ENCODE measurements at regions not wholly inside any gene's neighbourhood (a gene's known extent, or its start where the extent isn't known, plus 50 kb on each side); places are given as distances from the start of the nearest gene placed in this dataset.

- H3K27ac ChIP-seq (ENCODE audit: low read length) = no peak overlapping the region
- H3K4me1 ChIP-seq (ENCODE audit: insufficient read depth, low read length) = no peaks in the 10 kb centered on the region
- no peak for ATAC-seq (ENCODE audit: insufficient read depth, low read depth)
- no peak overlapping the region for H2AFZ ChIP-seq (ENCODE audit: low read depth, low read length)
- H3K79me2 ChIP-seq (ENCODE audit: insufficient read depth, low read length) = no peaks in the 10 kb centered on the region
- no peak overlapping the region for H3K4me3 ChIP-seq (ENCODE audit: low read depth in 1 of 2, low read length in 2 of 2)
- H3K36me3 ChIP-seq (ENCODE audit: insufficient read depth, low read length) = no peaks in the 10 kb centered on the region
- TF ChIP-seq EZH2 (IDR thresholded peaks at IDR 0.05; ENCODE audit: borderline replicate concordance, low read depth, low read length, severe bottlenecking) = no peak
- TF ChIP-seq, protein P1, sequence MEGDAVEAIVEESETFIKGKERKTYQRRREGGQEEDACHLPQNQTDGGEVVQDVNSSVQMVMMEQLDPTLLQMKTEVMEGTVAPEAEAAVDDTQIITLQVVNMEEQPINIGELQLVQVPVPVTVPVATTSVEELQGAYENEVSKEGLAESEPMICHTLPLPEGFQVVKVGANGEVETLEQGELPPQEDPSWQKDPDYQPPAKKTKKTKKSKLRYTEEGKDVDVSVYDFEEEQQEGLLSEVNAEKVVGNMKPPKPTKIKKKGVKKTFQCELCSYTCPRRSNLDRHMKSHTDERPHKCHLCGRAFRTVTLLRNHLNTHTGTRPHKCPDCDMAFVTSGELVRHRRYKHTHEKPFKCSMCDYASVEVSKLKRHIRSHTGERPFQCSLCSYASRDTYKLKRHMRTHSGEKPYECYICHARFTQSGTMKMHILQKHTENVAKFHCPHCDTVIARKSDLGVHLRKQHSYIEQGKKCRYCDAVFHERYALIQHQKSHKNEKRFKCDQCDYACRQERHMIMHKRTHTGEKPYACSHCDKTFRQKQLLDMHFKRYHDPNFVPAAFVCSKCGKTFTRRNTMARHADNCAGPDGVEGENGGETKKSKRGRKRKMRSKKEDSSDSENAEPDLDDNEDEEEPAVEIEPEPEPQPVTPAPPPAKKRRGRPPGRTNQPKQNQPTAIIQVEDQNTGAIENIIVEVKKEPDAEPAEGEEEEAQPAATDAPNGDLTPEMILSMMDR (IDR thresholded peaks at IDR 0.05; ENCODE audit: borderline replicate concordance, extremely low read depth, low read length, poor library complexity, severe bottlenecking) = no peak
- H3K27me3 ChIP-seq (ENCODE audit: insufficient read depth, low read length, poor library complexity) = peaks cover 2% of the 10 kb centered on the region
- no peak overlapping the region for H3K4me2 ChIP-seq (ENCODE audit: insufficient read depth, low read length)
- H3K9me3 ChIP-seq (ENCODE audit: insufficient read depth, low read length, severe bottlenecking) = no peaks in the 10 kb centered on the region
- peaks cover 2% of the 10 kb centered on the region; the same call in 1 of the 2 replicates for H4K20me1 ChIP-seq (ENCODE audit: insufficient read depth, low read length)
- no peak for DNase-seq
- H3K9ac ChIP-seq (ENCODE audit: low read depth, low read length) = no peak overlapping the region
These were observed 116.5 kb upstream of the ALDH1A3 start for GRCh38 chr15:100762913-100763834.

GRCh38 chr15:100763835-100764750, 115.5 kb upstream of the ALDH1A3 start:
- no peak overlapping the region for H3K4me2 ChIP-seq (ENCODE audit: insufficient read depth, low read length)
- no peak for DNase-seq

DNA sequence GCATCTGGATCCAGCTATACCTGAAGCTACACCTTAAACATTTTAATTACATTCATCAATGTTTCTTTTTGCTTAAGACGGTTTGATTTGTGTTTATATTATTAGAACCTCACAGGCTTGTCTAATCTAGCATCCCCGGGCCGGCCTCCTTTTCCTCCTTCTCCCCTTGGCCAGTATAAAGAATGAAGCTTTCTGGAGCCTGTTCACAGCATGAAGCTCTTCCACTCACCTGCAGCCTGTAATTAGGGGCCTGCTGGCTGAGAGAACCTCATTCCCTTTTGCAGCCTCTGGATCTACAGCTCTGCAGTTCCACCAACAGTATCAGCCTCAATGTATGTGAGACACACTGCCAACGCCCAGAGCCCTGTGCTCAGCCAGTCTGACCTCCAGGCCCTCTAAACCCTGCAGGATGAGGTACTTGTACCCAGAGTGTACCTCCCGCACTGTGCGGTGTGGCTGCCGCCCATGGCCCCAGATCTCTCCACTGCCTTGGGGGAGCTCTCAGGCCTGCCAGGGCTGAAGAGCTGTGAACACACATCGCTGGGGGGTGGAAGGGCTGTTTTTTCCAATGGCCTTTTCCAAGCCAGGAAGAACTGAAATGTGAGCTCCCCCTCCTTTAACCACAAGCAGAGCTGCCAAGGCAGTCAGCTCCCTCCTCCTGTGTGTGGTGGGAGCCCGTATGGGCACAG, 114.7 kb upstream of the ALDH1A3 start:
- peaks cover 2% of the 10 kb centered on the region; the same call in 1 of the 2 replicates for H4K20me1 ChIP-seq (ENCODE audit: insufficient read depth, low read length)

More at GRCh38 chr15:100763835-100764750, 115.5 kb upstream of the ALDH1A3 start:
- Histone ChIP-seq H3K4me3 (ENCODE audit: low read depth in 1 of 2, low read length in 2 of 2) (no peak overlapping the region), H2AFZ (ENCODE audit: low read depth, low read length) (no peak overlapping the region), H3K4me1 (ENCODE audit: insufficient read depth, low read length) (no peaks in the 10 kb centered on the region), H3K27ac (ENCODE audit: low read length) (no peak overlapping the region), H3K9me3 (ENCODE audit: insufficient read depth, low read length, severe bottlenecking) (no peaks in the 10 kb centered on the region), H4K20me1 (ENCODE audit: insufficient read depth, low read length) (peaks cover 2% of the 10 kb centered on the region; the same call in 1 of the 2 replicates), H3K36me3 (ENCODE audit: insufficient read depth, low read length) (no peaks in the 10 kb centered on the region), H3K27me3 (ENCODE audit: insufficient read depth, low read length, poor library complexity) (peaks cover under 1% of the 10 kb centered on the region), H3K9ac (ENCODE audit: low read depth, low read length) (no peak overlapping the region), H3K79me2 (ENCODE audit: insufficient read depth, low read length) (no peaks in the 10 kb centered on the region)
- no peak for ATAC-seq (ENCODE audit: insufficient read depth, low read depth)
- no peak for TF ChIP-seq EZH2 (IDR thresholded peaks at IDR 0.05; ENCODE audit: borderline replicate concordance, low read depth, low read length, severe bottlenecking)
- TF ChIP-seq, protein P1 (IDR thresholded peaks at IDR 0.05; ENCODE audit: borderline replicate concordance, extremely low read depth, low read length, poor library complexity, severe bottlenecking) = no peak

More for the DNA sequence above, 114.7 kb upstream of the ALDH1A3 start:
- H3K9ac ChIP-seq (ENCODE audit: low read depth, low read length) = no peak overlapping the region
- ATAC-seq (ENCODE audit: insufficient read depth, low read depth) (no peak), DNase-seq (no peak)
- no peaks in the 10 kb centered on the region for H3K79me2 ChIP-seq (ENCODE audit: insufficient read depth, low read length)
- H3K4me2 ChIP-seq (ENCODE audit: insufficient read depth, low read length) = no peak overlapping the region
- H3K4me1 ChIP-seq (ENCODE audit: insufficient read depth, low read length) = no peaks in the 10 kb centered on the region
- H3K27me3 ChIP-seq (ENCODE audit: insufficient read depth, low read length, poor library complexity) = no peaks in the 10 kb centered on the region
- H3K27ac ChIP-seq (ENCODE audit: low read length) = no peak overlapping the region
- no peak overlapping the region for H3K4me3 ChIP-seq (ENCODE audit: low read depth in 1 of 2, low read length in 2 of 2)
- no peak overlapping the region for H2AFZ ChIP-seq (ENCODE audit: low read depth, low read length)
- no peak for TF ChIP-seq EZH2 (IDR thresholded peaks at IDR 0.05; ENCODE audit: borderline replicate concordance, low read depth, low read length, severe bottlenecking)
- TF ChIP-seq, protein P1 (IDR thresholded peaks at IDR 0.05; ENCODE audit: borderline replicate concordance, extremely low read depth, low read length, poor library complexity, severe bottlenecking) = no peak
- no peaks in the 10 kb centered on the region for H3K36me3 ChIP-seq (ENCODE audit: insufficient read depth, low read length)
- no peaks in the 10 kb centered on the region for H3K9me3 ChIP-seq (ENCODE audit: insufficient read depth, low read length, severe bottlenecking)
